Aorta (tissue), 5 donors: ENCODE measurements at regions not wholly inside any gene's neighbourhood (a gene's known extent, or its start where the extent isn't known, plus 50 kb on each side); places are given as distances from the start of the nearest gene placed in this dataset.

Source experiments
- ATAC-seq: fragments of 200-7000 bp; cut with Tn5 transposase; one replicate; pipeline ENCODE4 v1.9.1; 2022; ENCODE audit warnings: moderate library complexity; ENCODE audit not compliant: low FRiP score
- DNase-seq, 2 donors: peaks; one replicate each; pipeline ENCODE4 v3.0.0-alpha.2; 2020
- H3K27ac ChIP-seq, 2 donors: one replicate each; pipeline ENCODE4 v1.5.1; 2013; ENCODE audit warnings: low read length in 2 of 2, mild to moderate bottlenecking in 2 of 2, moderate library complexity in 2 of 2, control low read depth in 1 of 2, inconsistent platforms in 1 of 2, low read depth in 1 of 2
- H3K27me3 ChIP-seq, 2 donors: one replicate each; pipeline ENCODE4 v1.6.1; 2013; ENCODE audit warnings: control low read depth in 1 of 2, low read length in 1 of 2, mild to moderate bottlenecking in 1 of 2, moderate library complexity in 1 of 2; ENCODE audit not compliant: insufficient read depth in 2 of 2, control insufficient read depth in 1 of 2
- H3K36me3 ChIP-seq, 2 donors: one replicate each; pipeline ENCODE4 v1.6.1; 2013; ENCODE audit warnings: control low read depth in 1 of 2, low read length in 1 of 2, mild to moderate bottlenecking in 1 of 2; ENCODE audit not compliant: insufficient read depth in 2 of 2, control insufficient read depth in 1 of 2
- H3K4me1 ChIP-seq, 2 donors: one replicate each; pipeline ENCODE4 v1.6.1; 2013; ENCODE audit warnings: low read length in 2 of 2, control low read depth in 1 of 2, mild to moderate bottlenecking in 1 of 2, moderate library complexity in 1 of 2; ENCODE audit not compliant: insufficient read depth in 2 of 2, control insufficient read depth in 1 of 2
- H3K4me3 ChIP-seq, 2 donors: one replicate each; pipeline ENCODE4 v1.5.1; 2013; ENCODE audit warnings: low read length in 2 of 2, control low read depth in 1 of 2, mild to moderate bottlenecking in 1 of 2
- H3K9me3 ChIP-seq: one replicate; pipeline ENCODE4 v1.6.1; 2013; ENCODE audit warnings: mild to moderate bottlenecking, low read length; ENCODE audit not compliant: control insufficient read depth
- WGBS, 2 donors: extraction: QIAGEN DNeasy Blood & Tissue Kit; methylation state at CpG; one replicate each; pipeline ENCODE4 v1.1.7; 2013; 5-methylcytosine and 5-hydroxymethylcytosine counted together
- intact Hi-C, 2 donors: fragments of 100-400 bp; cut with DNase I; formaldehyde crosslinking; loops; one replicate each; pipeline versions ENCODE4 v1.14.2 to v1.15.0; 2022
- donor health status: healthy with polysubstance abuse.
- donor health status: Bipolar disorder and iron deficiency.
- donor health status: DM: no; HTN: no; CAD: no.
- donor health status: DM: no; HTN: no; CAD: no.
- donor health status: DM: yes; HTN: yes; CAD: no.

DNA sequence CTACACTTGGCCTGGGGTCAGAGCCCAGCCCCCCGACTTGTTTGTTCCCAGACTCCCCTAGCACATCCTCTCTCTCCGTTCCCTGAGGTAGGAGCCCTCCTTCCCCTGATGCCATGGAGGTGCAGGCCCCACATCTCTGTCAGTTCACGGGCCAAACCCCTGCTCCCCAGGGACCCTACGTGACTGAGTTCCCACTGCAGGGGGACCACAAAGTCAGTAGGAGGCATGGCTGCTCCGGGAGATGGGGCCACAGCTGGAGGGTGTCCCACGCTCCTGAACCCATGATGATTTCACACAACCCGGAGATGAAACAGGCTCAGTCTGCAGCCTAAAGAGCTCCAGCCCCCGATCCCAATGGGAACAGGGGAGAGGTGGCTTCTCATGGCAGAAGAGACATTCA, 272.2 kb downstream of the NPHP4 start:
- Histone ChIP-seq H3K4me1 (no peaks in the 10 kb centered on the region), H3K27me3 (no peaks in the 10 kb centered on the region), H3K4me3 (no peak overlapping the region), H3K27ac (no peak overlapping the region), H3K36me3 (no peaks in the 10 kb centered on the region), H3K9me3 (no peaks in the 10 kb centered on the region)
- DNase-seq (peak in 1 of 2 donors; percentile 9), ATAC-seq (no peak)
- intact Hi-C loops: no loop called here
- 59 to 63% methylated on average over 8 of the region's 8 CpGs for WGBS, 2 donors

GRCh38 chr1:5718831-5719632, 273.2 kb downstream of the NPHP4 start:
- Histone ChIP-seq H3K9me3 (peaks cover 1% of the 10 kb centered on the region), H3K4me1 (no peaks in the 10 kb centered on the region), H3K27me3 (no peaks in the 10 kb centered on the region), H3K4me3 (no peak overlapping the region), H3K36me3 (no peaks in the 10 kb centered on the region), H3K27ac (no peak overlapping the region)
- WGBS, 2 donors: 39 to 41% methylated on average over 34 of the region's 34 CpGs
- no peak for DNase-seq
- ATAC-seq: no peak
- intact Hi-C loops: no loop called here

- ATAC-seq: no peak
- Histone ChIP-seq H3K4me3 (no peak overlapping the region), H3K4me1 (no peaks in the 10 kb centered on the region), H3K27me3 (no peaks in the 10 kb centered on the region), H3K9me3 (peaks cover 1% of the 10 kb centered on the region), H3K27ac (no peak overlapping the region), H3K36me3 (no peaks in the 10 kb centered on the region)
- intact Hi-C loops: no loop called here
- DNase-seq: no peak
- WGBS, 2 donors: 36 to 40% methylated on average over 11 of the region's 11 CpGs
Measured at GRCh38 chr1:5717031-5717682, 275.1 kb downstream of the NPHP4 start.

DNA sequence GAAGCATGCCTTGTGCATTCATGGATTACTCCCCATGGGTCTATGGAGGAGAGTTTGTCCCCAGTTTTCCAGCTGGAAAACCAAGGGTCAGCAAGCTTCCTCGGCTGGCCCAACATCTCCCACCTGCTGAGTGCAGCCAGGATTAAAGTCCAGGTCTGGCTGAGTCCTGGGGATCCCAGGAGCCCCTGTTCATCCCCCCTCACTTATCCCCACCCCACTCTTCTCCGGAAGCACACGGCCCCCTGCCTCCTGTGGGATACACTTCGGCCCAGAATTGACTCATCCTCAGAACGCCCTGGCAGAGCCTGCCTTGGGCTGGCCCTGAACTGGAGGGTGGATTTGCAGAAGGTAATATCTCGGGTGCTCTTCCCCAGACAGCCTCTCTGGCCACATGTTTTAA, 276.1 kb downstream of the NPHP4 start:
- no peaks in the 10 kb centered on the region for H3K27me3 ChIP-seq
- ATAC-seq: no peak
- H3K4me3 ChIP-seq: no peak overlapping the region
- 86 to 88% methylated on average over 6 of the region's 6 CpGs for WGBS, 2 donors
- intact Hi-C loops: no loop called here
- H3K9me3 ChIP-seq: peaks cover 1% of the 10 kb centered on the region
- no peaks in the 10 kb centered on the region for H3K4me1 ChIP-seq
- no peak for DNase-seq
- no peaks in the 10 kb centered on the region for H3K36me3 ChIP-seq
- no peak overlapping the region for H3K27ac ChIP-seq

GRCh38 chr1:5713101-5714010, 278.9 kb downstream of the NPHP4 start:
- no peaks in the 10 kb centered on the region for H3K27me3 ChIP-seq

GRCh38 chr1:5711956-5712645, 280.1 kb downstream of the NPHP4 start:
- Histone ChIP-seq H3K9me3 (peaks cover 1% of the 10 kb centered on the region), H3K4me1 (no peaks in the 10 kb centered on the region), H3K27ac (no peak overlapping the region), H3K36me3 (no peaks in the 10 kb centered on the region), H3K4me3 (no peak overlapping the region), H3K27me3 (no peaks in the 10 kb centered on the region)
- DNase-seq (peak; percentile 36 to 59), ATAC-seq (no peak)
- intact Hi-C loops: no loop called here
- WGBS, 2 donors: 87 to 90% methylated on average over 45 of the region's 45 CpGs

More at GRCh38 chr1:5713101-5714010, 278.9 kb downstream of the NPHP4 start:
- Histone ChIP-seq H3K4me1 (no peaks in the 10 kb centered on the region), H3K27ac (no peak overlapping the region), H3K4me3 (no peak overlapping the region), H3K36me3 (no peaks in the 10 kb centered on the region), H3K9me3 (peaks cover 1% of the 10 kb centered on the region)
- peak in 1 of 2 donors; percentile 66 for DNase-seq
- intact Hi-C loops: no loop called here
- peak; percentile 49 for ATAC-seq
- WGBS, 2 donors: 69 to 89% methylated on average over 36 of the region's 36 CpGs

DNA sequence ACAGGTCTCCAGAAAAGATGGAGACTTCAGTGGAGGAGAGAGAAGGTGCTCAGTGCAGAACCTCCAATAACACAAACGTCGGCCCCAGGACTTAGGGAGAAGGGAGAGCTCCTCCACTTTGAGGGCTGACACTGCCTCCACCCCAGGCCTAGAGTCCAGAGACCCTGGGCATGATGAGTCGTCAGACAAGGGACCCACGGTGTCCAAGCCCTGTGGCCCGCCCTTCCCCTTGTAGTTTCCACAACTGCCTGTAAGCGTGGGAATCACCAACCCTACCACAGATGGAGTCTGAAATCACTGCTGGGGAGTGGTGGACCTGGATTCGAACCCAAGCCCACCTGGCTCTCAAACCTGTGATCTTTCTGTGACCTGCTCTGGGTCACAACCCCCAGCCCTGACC, 281.1 kb downstream of the NPHP4 start:
- Histone ChIP-seq H3K9me3 (peaks cover 1% of the 10 kb centered on the region), H3K36me3 (no peaks in the 10 kb centered on the region), H3K4me3 (no peak overlapping the region), H3K27me3 (no peaks in the 10 kb centered on the region), H3K4me1 (no peaks in the 10 kb centered on the region), H3K27ac (no peak overlapping the region)
- peak; percentile 7 to 31 for DNase-seq
- 76 to 79% methylated on average over 7 of the region's 7 CpGs for WGBS, 2 donors
- ATAC-seq: no peak
- intact Hi-C loops: no loop called here

- H3K4me3 ChIP-seq: no peak overlapping the region
- peaks cover 1% of the 10 kb centered on the region for H3K9me3 ChIP-seq
- DNase-seq: peak in 1 of 2 donors; percentile 22
- intact Hi-C loops: no loop called here
- 66 to 70% methylated on average over 3 of the region's 3 CpGs for WGBS, 2 donors
- no peaks in the 10 kb centered on the region for H3K4me1 ChIP-seq
- ATAC-seq: no peak
- H3K36me3 ChIP-seq: no peaks in the 10 kb centered on the region
- no peaks in the 10 kb centered on the region for H3K27me3 ChIP-seq
- no peak overlapping the region for H3K27ac ChIP-seq
Measured at GRCh38 chr1:5709976-5710375, 282.2 kb downstream of the NPHP4 start.
